VCaP (cell line): ENCODE measurements at regions not wholly inside any gene's neighbourhood (a gene's known extent, or its start where the extent isn't known, plus 50 kb on each side); places are given as distances from the start of the nearest gene placed in this dataset.

Experiments used
- H3K27ac ChIP-seq: fragments of 450-650 bp; 2 replicates; pipeline ENCODE4 v1.5.1; 2017
- TF ChIP-seq, protein P1 (sequence below): fragments of 450-650 bp; conservative IDR thresholded peaks from 2 replicates; pipeline ENCODE4 v1.5.1; 2017; ENCODE audit warnings: mild to moderate bottlenecking, moderate library complexity

GRCh38 chr18:30748541-30748940, 294.0 kb downstream of the DSC3 start:
- H3K27ac ChIP-seq: no peak overlapping the region
- TF ChIP-seq, protein P1, sequence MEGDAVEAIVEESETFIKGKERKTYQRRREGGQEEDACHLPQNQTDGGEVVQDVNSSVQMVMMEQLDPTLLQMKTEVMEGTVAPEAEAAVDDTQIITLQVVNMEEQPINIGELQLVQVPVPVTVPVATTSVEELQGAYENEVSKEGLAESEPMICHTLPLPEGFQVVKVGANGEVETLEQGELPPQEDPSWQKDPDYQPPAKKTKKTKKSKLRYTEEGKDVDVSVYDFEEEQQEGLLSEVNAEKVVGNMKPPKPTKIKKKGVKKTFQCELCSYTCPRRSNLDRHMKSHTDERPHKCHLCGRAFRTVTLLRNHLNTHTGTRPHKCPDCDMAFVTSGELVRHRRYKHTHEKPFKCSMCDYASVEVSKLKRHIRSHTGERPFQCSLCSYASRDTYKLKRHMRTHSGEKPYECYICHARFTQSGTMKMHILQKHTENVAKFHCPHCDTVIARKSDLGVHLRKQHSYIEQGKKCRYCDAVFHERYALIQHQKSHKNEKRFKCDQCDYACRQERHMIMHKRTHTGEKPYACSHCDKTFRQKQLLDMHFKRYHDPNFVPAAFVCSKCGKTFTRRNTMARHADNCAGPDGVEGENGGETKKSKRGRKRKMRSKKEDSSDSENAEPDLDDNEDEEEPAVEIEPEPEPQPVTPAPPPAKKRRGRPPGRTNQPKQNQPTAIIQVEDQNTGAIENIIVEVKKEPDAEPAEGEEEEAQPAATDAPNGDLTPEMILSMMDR: no peak

DNA sequence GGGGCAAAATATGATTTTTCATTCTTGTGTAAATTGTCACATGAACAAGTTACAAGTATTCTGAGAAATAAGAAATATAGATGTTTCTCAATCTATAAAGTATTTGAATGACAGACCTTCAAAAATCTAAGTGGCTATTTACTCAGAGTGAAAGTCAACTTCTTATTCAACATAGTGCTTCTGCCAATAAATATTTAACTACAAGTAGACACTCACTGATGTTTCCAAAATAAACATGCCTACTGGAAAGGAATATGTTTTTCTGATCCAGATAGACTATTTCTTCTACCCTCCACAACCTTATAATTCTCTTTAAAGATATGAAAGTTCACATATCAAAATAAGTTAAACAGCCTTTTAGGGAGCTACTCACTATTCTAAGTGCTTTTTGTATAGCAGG, 296.3 kb downstream of the DSC3 start:
- TF ChIP-seq, protein P1: no peak

GRCh38 chr18:30743033-30743432, 299.5 kb downstream of the DSC3 start:
- TF ChIP-seq, protein P1: no peak
- H3K27ac ChIP-seq: no peak overlapping the region

More for the DNA sequence above, 296.3 kb downstream of the DSC3 start:
- no peak overlapping the region for H3K27ac ChIP-seq

GRCh38 chr18:30730915-30731314, 311.6 kb downstream of the DSC3 start:
- TF ChIP-seq, protein P1: no peak
- no peak overlapping the region for H3K27ac ChIP-seq

DNA sequence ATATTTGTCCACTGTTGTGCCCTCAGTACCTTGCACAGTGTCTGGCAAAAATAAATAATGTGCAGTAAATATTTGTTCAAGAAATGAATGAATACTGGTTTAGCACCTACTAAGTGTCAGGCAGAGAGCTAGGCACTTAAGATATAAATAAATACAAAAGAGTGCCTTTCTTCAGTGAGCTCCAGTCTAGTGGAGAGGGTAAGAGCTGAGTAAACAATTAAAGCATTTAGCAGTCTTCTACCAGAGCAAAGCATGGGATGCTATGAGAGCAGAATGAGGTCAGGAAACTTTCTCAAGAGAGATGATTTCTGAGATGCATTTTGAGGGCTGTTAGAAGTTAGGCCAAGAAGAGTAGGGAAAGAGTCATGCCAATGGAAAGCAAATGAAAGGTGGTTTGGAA, 314.7 kb downstream of the DSC3 start:
- TF ChIP-seq, protein P1: no peak
- H3K27ac ChIP-seq: no peak overlapping the region

DNA sequence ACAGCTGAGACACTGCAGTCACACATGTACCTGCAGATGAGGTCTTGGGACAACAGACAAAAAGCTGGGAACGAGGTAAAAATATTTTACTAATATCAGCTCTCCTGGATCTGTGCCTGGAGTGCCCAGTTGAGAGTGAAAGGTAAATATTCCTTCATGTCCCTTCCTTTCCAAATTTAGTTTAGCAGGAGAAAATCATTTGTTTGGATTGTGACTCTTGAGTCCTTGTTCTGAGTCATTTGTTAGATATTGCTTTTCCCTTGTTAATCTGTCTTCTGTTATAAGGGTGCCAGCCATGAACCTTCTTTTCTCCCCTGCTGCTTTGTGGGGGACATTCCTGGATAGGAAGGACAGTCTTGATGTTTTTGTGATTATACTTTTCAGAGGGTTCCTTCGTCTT, 329.2 kb downstream of the DSC3 start:
- TF ChIP-seq, protein P1: no peak
- H3K27ac ChIP-seq: no peak overlapping the region

DNA sequence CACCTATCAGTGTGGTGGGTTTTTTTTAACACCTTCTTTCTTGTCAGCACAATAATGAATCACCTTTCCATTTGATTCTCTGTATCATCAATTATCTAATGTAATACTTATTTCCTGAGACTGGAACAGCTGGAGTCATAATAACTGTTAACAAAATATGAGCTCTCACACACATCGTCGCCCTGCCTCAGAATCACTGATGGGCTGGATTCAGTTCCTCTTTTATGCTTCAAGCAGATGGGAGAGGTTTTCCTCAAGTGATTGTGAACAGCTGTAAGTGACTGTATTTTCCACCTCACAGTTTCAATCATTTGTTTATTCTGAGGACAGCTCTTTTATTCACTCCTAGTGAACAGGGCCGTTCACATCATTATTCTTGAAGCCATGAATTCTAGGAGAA, 330.2 kb downstream of the DSC3 start:
- no peak overlapping the region for H3K27ac ChIP-seq
- TF ChIP-seq, protein P1: no peak

DNA sequence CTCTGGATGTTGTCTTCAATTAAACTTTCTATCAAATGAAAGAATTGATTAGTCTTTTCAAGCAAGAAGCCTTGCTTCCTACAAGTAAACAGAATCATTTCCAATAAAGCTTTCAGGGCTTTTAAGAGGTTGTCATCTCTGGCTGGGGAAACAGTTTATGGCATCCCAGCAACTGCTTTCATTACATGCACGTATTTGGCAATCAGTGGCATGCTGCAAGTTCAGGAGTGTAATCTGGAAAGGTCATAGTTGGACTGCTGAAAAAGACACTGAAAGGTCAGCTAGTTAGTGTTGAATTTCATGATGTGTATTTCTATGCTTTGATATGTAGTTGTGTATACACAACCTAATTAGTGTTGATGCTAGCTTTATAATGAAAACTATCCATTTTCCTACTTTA, 332.9 kb downstream of the DSC3 start:
- TF ChIP-seq, protein P1: no peak
- no peak overlapping the region for H3K27ac ChIP-seq
